NB4 (cell line): ENCODE measurements at regions not wholly inside any gene's neighbourhood (a gene's known extent, or its start where the extent isn't known, plus 50 kb on each side); places are given as distances from the start of the nearest gene placed in this dataset.

ENCODE experiments used
- CTCF ChIP-seq: IDR thresholded peaks from one replicate; pipeline ENCODE4 v1.5.1; 2012; ENCODE audit warnings: low read depth, low read length
- MYC ChIP-seq: IDR thresholded peaks from 2 replicates; pipeline ENCODE4 v1.6.1; 2011; ENCODE audit warnings: low read depth, low read length
- POLR2A ChIP-seq: IDR thresholded peaks from 2 replicates; pipeline ENCODE4 v1.6.1; 2011; ENCODE audit warnings: mild to moderate bottlenecking; ENCODE audit not compliant: insufficient read length; ENCODE audit errors: extremely low read depth

- TF ChIP-seq POLR2A, result no peak
- TF ChIP-seq CTCF, result no peak
- TF ChIP-seq MYC, result no peak
These were observed 64.0 kb upstream of the VCX2 start for GRCh38 chrX:8235026-8235425.
